HCT116 (cell line): ENCODE measurements at regions not wholly inside any gene's neighbourhood (a gene's known extent, or its start where the extent isn't known, plus 50 kb on each side); places are given as distances from the start of the nearest gene placed in this dataset.

Experiments used
- ATAC-seq: fragments of 200-7000 bp; cut with Tn5 transposase; 2 replicates; pipeline ENCODE4 v1.9.1; 2020; ENCODE audit warnings: mild to moderate bottlenecking, moderate library complexity
- BruUV-seq: library from RNA; stranded (reverse); fragments of 400-500 nt; replicated peaks from 2 replicates; lab custom pipeline; 2021; lab: Mats Ljungman, UMichigan
- CTCF ChIA-PET: fragments of 300-600 bp; sonication (Branson Sonifier 250); formaldehyde crosslinking; loops from one replicate; lab custom pipeline; 2021; ENCODE audit warnings: antibody characterized with exemption; lab: Charles Lee
- POLR2A ChIA-PET: fragments of 300-600, 350-600 bp; sonication (Branson Sonifier 250); formaldehyde crosslinking; loops from one replicate; lab custom pipeline; 2021; ENCODE audit warnings: antibody characterized with exemption; lab: Charles Lee
- RAD21 ChIA-PET, 2 experiments: fragments of 300-600 bp; sonication (Branson Sonifier 250); formaldehyde crosslinking; loops; one replicate each; lab custom pipeline; 2023; ENCODE audit warnings: low total read pairs in 2 of 2; ENCODE audit not compliant: uncharacterized antibody in 2 of 2, unreplicated experiment in 2 of 2, low non-redundant PET in 1 of 2; lab: Charles Lee
- DNase-seq: peaks from one replicate; pipeline ENCODE4 v3.0.0-alpha.2; 2010; ENCODE audit warnings: low read depth, low spot score
- H2AFZ ChIP-seq: fragments of 200-600 bp; shearing (Covaris generic), sonication (generic); 2 replicates; pipeline ENCODE4 v1.6.1; 2017; ENCODE audit warnings: low read depth, mixed run types, mixed read lengths, antibody characterized with exemption, low read length; ENCODE audit not compliant: poor library complexity, severe bottlenecking
- H3K27ac ChIP-seq: 2 replicates; pipeline ENCODE4 v1.5.1; 2012; ENCODE audit warnings: low read depth, low read length
- H3K27me3 ChIP-seq: fragments of 200-600 bp; sonication (generic); 2 replicates; pipeline ENCODE4 v1.6.1; 2016; ENCODE audit warnings: mixed run types, low read length, mixed read lengths; ENCODE audit not compliant: insufficient read depth
- H3K36me3 ChIP-seq, 2 experiments: fragments of 200-500 bp in 1 of 2; fragments of 200-600 bp in 1 of 2; sonication (Bioruptor generic) in 1 of 2; sonication (generic) in 1 of 2; 2 replicates each; pipeline versions ENCODE4 v1.5.1 to v1.6.1; 2014 to 2016; ENCODE audit warnings: low read length in 2 of 2, inconsistent platforms in 1 of 2, mixed read lengths in 1 of 2, mixed run types in 1 of 2; ENCODE audit not compliant: insufficient read depth in 2 of 2, control insufficient read depth in 1 of 2
- H3K4me1 ChIP-seq, 2 experiments: fragments of 200-600 bp in 1 of 2; sonication (generic) in 1 of 2; 2 replicates each; pipeline versions ENCODE4 v1.5.1 to v1.6.1; 2012 to 2017; ENCODE audit warnings: low read length in 2 of 2, inconsistent platforms in 1 of 2, mild to moderate bottlenecking in 1 of 2, mixed read lengths in 1 of 2, mixed run types in 1 of 2, moderate library complexity in 1 of 2; ENCODE audit not compliant: insufficient read depth in 2 of 2, control insufficient read depth in 1 of 2
- H3K4me2 ChIP-seq: fragments of 200-600 bp; sonication (generic); 2 replicates; pipeline ENCODE4 v1.6.1; 2017; ENCODE audit warnings: mixed run types, low read length, mixed read lengths
- H3K4me3 ChIP-seq, 2 experiments: fragments of 200-600 bp in 1 of 2; sonication (generic) in 1 of 2; replicated peaks in 1 of 2; 2 replicates each; pipeline ENCODE4 v1.5.1; 2011 to 2016; ENCODE audit warnings: low read length in 2 of 2, control low read depth in 1 of 2, low read depth in 1 of 2, mild to moderate bottlenecking in 1 of 2, mixed read lengths in 1 of 2, mixed run types in 1 of 2
- H3K79me2 ChIP-seq: fragments of 200-600 bp; sonication (generic); 2 replicates; pipeline ENCODE4 v1.6.1; 2017; ENCODE audit warnings: mild to moderate bottlenecking, mixed run types, low read length, moderate library complexity, mixed read lengths; ENCODE audit not compliant: insufficient read depth
- H3K9ac ChIP-seq: fragments of 200-600 bp; sonication (generic); 2 replicates; pipeline ENCODE4 v1.6.1; 2016; ENCODE audit warnings: low read length, mixed read lengths
- H3K9me2 ChIP-seq: fragments of 200-600 bp; sonication (generic), shearing (Covaris generic); 2 replicates; pipeline ENCODE4 v1.6.1; 2017; ENCODE audit warnings: mixed run types, mild to moderate bottlenecking, moderate library complexity; ENCODE audit not compliant: insufficient read depth
- H3K9me3 ChIP-seq, 2 experiments: fragments of 200-500 bp in 1 of 2; fragments of 200-600 bp in 1 of 2; sonication (Bioruptor generic) in 1 of 2; sonication (generic) in 1 of 2; 2 replicates each; pipeline ENCODE4 v1.6.1; 2014 to 2017; ENCODE audit warnings: low read length in 2 of 2, mixed read lengths in 2 of 2, inconsistent platforms in 1 of 2, low read depth in 1 of 2, mild to moderate bottlenecking in 1 of 2, mixed run types in 1 of 2, moderate library complexity in 1 of 2; ENCODE audit not compliant: control insufficient read depth in 1 of 2, insufficient read depth in 1 of 2
- H4K20me1 ChIP-seq: fragments of 200-600 bp; sonication (generic), shearing (Covaris generic); 2 replicates; pipeline ENCODE4 v1.6.1; 2017; ENCODE audit warnings: mixed run types, mild to moderate bottlenecking, moderate library complexity; ENCODE audit not compliant: insufficient read depth
- ATF3 ChIP-seq: IDR thresholded peaks from 2 replicates; pipeline ENCODE4 v1.6.1; 2012
- CBX3 ChIP-seq: IDR thresholded peaks from 2 replicates; pipeline ENCODE4 v1.6.1; 2012; ENCODE audit warnings: low read depth
- CEBPB ChIP-seq: IDR thresholded peaks from 2 replicates; pipeline ENCODE4 v1.6.1; 2012; ENCODE audit warnings: low read depth
- EGR1 ChIP-seq: IDR thresholded peaks from 2 replicates; pipeline ENCODE4 v1.6.1; 2012; ENCODE audit warnings: low read depth
- ELF1 ChIP-seq: IDR thresholded peaks from 2 replicates; pipeline ENCODE4 v1.6.1; 2012; ENCODE audit warnings: low read depth, borderline replicate concordance
- EZH2 ChIP-seq: fragments of 200-600 bp; sonication (generic); IDR thresholded peaks from 2 replicates; pipeline ENCODE4 v1.6.1; 2017; ENCODE audit warnings: antibody characterized with exemption, mixed run types
- EZH2phosphoT487 ChIP-seq: fragments of 200-600 bp; IDR thresholded peaks from 2 replicates; pipeline ENCODE4 v1.6.1; 2018; ENCODE audit warnings: antibody characterized with exemption, borderline replicate concordance
- FOSL1 ChIP-seq: IDR thresholded peaks from 2 replicates; pipeline ENCODE4 v1.6.1; 2012; ENCODE audit warnings: low read depth
- POLR2AphosphoS5 ChIP-seq: IDR thresholded peaks from 2 replicates; pipeline ENCODE4 v1.6.1; 2011; ENCODE audit warnings: mild to moderate bottlenecking, low read depth, low read length, moderate library complexity
- SIN3A ChIP-seq: IDR thresholded peaks from 2 replicates; pipeline ENCODE4 v1.6.1; 2012; ENCODE audit warnings: low read depth
- TCF7L2 ChIP-seq: IDR thresholded peaks from 2 replicates; pipeline ENCODE4 v1.7.0; 2011; ENCODE audit warnings: borderline replicate concordance, inconsistent platforms; ENCODE audit not compliant: insufficient read depth, insufficient read length; ENCODE audit errors: extremely low read depth
- ZBTB33 ChIP-seq: IDR thresholded peaks from 2 replicates; pipeline ENCODE4 v1.6.1; 2011; ENCODE audit warnings: mild to moderate bottlenecking, low read length, moderate library complexity; ENCODE audit not compliant: insufficient replicate concordance; ENCODE audit errors: extremely low read depth
- intact Hi-C: fragments of 100-400 bp; cut with micrococcal nuclease; formaldehyde crosslinking; loops from 2 replicates; pipeline ENCODE4 v1.10.0; 2022
- TF ChIP-seq, protein P1 (sequence below), 3 experiments: fragments of 200-600 bp in 1 of 3; sonication (generic) in 1 of 3; IDR thresholded peaks in 2 of 3; conservative IDR thresholded peaks in 1 of 3; 2 replicates each; pipeline ENCODE4 v1.5.1; 2012 to 2017; ENCODE audit warnings: low read depth in 2 of 3, low read length in 2 of 3, antibody characterized with exemption in 1 of 3, borderline replicate concordance in 1 of 3, control low read depth in 1 of 3, mild to moderate bottlenecking in 1 of 3, mixed read lengths in 1 of 3, mixed run types in 1 of 3, moderate library complexity in 1 of 3; ENCODE audit not compliant: insufficient read depth in 1 of 3
- TF ChIP-seq, protein P2 (sequence below): IDR thresholded peaks from 2 replicates; pipeline ENCODE4 v1.6.1; 2012

- no peak overlapping the region for H3K4me2 ChIP-seq
- no peak overlapping the region for H3K27ac ChIP-seq
- H3K79me2 ChIP-seq = no peaks in the 10 kb centered on the region
- intact Hi-C loops = no loop called here
- H3K9me2 ChIP-seq = no peaks in the 10 kb centered on the region
- RAD21 ChIA-PET = no interaction called here
- H3K4me1 ChIP-seq = no peaks in the 10 kb centered on the region
- no peaks in the 10 kb centered on the region for H3K9me3 ChIP-seq
- H3K9ac ChIP-seq = no peak overlapping the region
- CTCF ChIA-PET = no interaction called here
- POLR2A ChIA-PET = no interaction called here
- no peaks in the 10 kb centered on the region; the same call in 1 of the 2 replicates for H3K27me3 ChIP-seq
- DNase-seq = no peak
- H4K20me1 ChIP-seq = no peaks in the 10 kb centered on the region
- no peaks in the 10 kb centered on the region for H3K36me3 ChIP-seq
- no TSS peak for BruUV-seq
- no peak overlapping the region for H2AFZ ChIP-seq
- H3K4me3 ChIP-seq = no peak overlapping the region
- ATAC-seq = no peak
- TF ChIP-seq ELF1 (no peak), POLR2AphosphoS5 (no peak)
Observed at GRCh38 chr6:72535124-72535523, 86.7 kb upstream of the KCNQ5 start.

- ChIA-PET POLR2A (no interaction called here), RAD21 (no interaction called here), CTCF (no interaction called here)
- no peaks in the 10 kb centered on the region for H4K20me1 ChIP-seq
- no peak overlapping the region for H3K4me3 ChIP-seq
- BruUV-seq = no TSS peak
- no peak overlapping the region for H3K9ac ChIP-seq
- H3K4me2 ChIP-seq = no peak overlapping the region
- ATAC-seq (no peak), DNase-seq (no peak)
- intact Hi-C loops = no loop called here
- no peak overlapping the region for H2AFZ ChIP-seq
- H3K27me3 ChIP-seq = peaks cover 8% of the 10 kb centered on the region; the same call in 1 of the 2 replicates
- no peak overlapping the region for H3K27ac ChIP-seq
- no peaks in the 10 kb centered on the region for H3K79me2 ChIP-seq
- no peaks in the 10 kb centered on the region for H3K9me2 ChIP-seq
- no peaks in the 10 kb centered on the region for H3K9me3 ChIP-seq
- H3K4me1 ChIP-seq = no peaks in the 10 kb centered on the region
- no peaks in the 10 kb centered on the region for H3K36me3 ChIP-seq
- TF ChIP-seq TCF7L2 (no peak), CBX3 (no peak), ZBTB33 (no peak), ELF1 (no peak), FOSL1 (no peak), EZH2 (no peak), SIN3A (no peak), CEBPB (no peak), EGR1 (no peak), EZH2phosphoT487 (no peak), ATF3 (no peak)
- TF ChIP-seq, protein P1, sequence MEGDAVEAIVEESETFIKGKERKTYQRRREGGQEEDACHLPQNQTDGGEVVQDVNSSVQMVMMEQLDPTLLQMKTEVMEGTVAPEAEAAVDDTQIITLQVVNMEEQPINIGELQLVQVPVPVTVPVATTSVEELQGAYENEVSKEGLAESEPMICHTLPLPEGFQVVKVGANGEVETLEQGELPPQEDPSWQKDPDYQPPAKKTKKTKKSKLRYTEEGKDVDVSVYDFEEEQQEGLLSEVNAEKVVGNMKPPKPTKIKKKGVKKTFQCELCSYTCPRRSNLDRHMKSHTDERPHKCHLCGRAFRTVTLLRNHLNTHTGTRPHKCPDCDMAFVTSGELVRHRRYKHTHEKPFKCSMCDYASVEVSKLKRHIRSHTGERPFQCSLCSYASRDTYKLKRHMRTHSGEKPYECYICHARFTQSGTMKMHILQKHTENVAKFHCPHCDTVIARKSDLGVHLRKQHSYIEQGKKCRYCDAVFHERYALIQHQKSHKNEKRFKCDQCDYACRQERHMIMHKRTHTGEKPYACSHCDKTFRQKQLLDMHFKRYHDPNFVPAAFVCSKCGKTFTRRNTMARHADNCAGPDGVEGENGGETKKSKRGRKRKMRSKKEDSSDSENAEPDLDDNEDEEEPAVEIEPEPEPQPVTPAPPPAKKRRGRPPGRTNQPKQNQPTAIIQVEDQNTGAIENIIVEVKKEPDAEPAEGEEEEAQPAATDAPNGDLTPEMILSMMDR (IDR thresholded peaks at IDR 0.05 in 2 of 3, conservative IDR thresholded peaks at IDR 0.05 in 1 of 3; ENCODE audit: borderline replicate concordance in 1 of 3, insufficient read depth in 1 of 3, low read depth in 2 of 3, low read length in 2 of 3) = no peak
- TF ChIP-seq, protein P2, sequence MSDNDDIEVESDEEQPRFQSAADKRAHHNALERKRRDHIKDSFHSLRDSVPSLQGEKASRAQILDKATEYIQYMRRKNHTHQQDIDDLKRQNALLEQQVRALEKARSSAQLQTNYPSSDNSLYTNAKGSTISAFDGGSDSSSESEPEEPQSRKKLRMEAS = no peak
Observed at GRCh38 chr6:72547020-72547419, 74.8 kb upstream of the KCNQ5 start.
